ENCODE measurements at regions not wholly inside any gene's neighbourhood (a gene's known extent, or its start where the extent isn't known, plus 50 kb on each side); places are given as distances from the start of the nearest gene placed in this dataset.

DNA sequence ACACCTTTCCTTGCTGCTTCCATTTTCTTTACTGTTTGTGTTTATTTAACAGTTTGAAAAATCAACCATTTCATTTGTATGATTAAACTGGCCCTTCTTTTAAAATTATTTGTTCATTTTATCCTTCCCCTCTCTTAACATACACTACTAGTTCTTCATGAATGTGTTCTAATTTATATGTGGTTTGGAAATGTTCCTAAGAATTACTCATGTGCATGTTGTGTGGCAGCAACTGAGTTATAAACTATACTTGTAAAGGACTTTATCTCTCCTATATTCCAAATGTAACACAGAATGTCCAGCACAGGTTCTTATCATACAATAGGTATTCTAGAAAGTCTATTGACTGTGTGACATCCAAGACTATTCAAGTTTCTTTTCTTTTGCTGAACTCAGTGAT lies 358.2 kb upstream of the MEF2C start:
- H4K20me1 ChIP-seq (replicated peaks; ENCODE audit: control insufficient read depth, extremely low read depth, insufficient read depth, low read length) = no peaks in the 10 kb centered on the region
- no peak for TF ChIP-seq MAX (IDR thresholded peaks at IDR 0.05; ENCODE audit: insufficient read depth, insufficient read length)
- TF ChIP-seq FOS (IDR thresholded peaks at IDR 0.05; ENCODE audit: borderline replicate concordance, insufficient read depth, low read length) = no peak
- TF ChIP-seq GATA2 (IDR thresholded peaks at IDR 0.05; ENCODE audit: insufficient read depth, insufficient read length, low read depth, low read length) = no peak
- TF ChIP-seq POLR2AphosphoS5 (IDR thresholded peaks at IDR 0.05; ENCODE audit: insufficient read depth, low read depth, low read length) = no peak
- no peak for TF ChIP-seq MYC (IDR thresholded peaks at IDR 0.05; ENCODE audit: low read depth, low read length)
- no peak for TF ChIP-seq CTCF (IDR thresholded peaks at IDR 0.05; ENCODE audit: extremely low read depth in 1 of 2, insufficient read depth in 1 of 2, low read depth in 1 of 2, low read length in 2 of 2)
- no peak for TF ChIP-seq EZH2 (IDR thresholded peaks at IDR 0.05; ENCODE audit: borderline replicate concordance, low read depth, low read length, severe bottlenecking)
- TF ChIP-seq JUN (IDR thresholded peaks at IDR 0.05; ENCODE audit: borderline replicate concordance, insufficient read depth, insufficient read length, low read depth) = no peak
- TF ChIP-seq POLR2A (IDR thresholded peaks at IDR 0.05; ENCODE audit: low read depth, low read length) = no peak
- DNase-seq (ENCODE audit: low read depth, low spot score) (no peak), FAIRE-seq (no peak)
- ChIA-PET POLR2A (no interaction called here), CTCF (no interaction called here)
- intact Hi-C loops (cut with micrococcal nuclease) (no loop called here), dilution Hi-C loops (cut with MboI; ENCODE audit: extremely low pct_ligation_motif_present, low sequenced_read_pairs) (no loop called here)
- H3K79me2 ChIP-seq (ENCODE audit: control insufficient read depth, insufficient read depth, low read length) = no peaks in the 10 kb centered on the region
- no peaks in the 10 kb centered on the region for H3K36me3 ChIP-seq (ENCODE audit: control insufficient read depth in 2 of 2, extremely low read depth in 1 of 2, insufficient read depth in 2 of 2, low read length in 2 of 2)
- no peaks in the 10 kb centered on the region for H3K9me1 ChIP-seq (replicated peaks; ENCODE audit: control insufficient read depth, extremely low read depth, insufficient read depth, low read length)
- H3K4me1 ChIP-seq (ENCODE audit: control insufficient read depth, extremely low read depth, insufficient read depth, low read length) = peaks cover 2% of the 10 kb centered on the region
- no peaks in the 10 kb centered on the region for H3K9me3 ChIP-seq (replicated peaks; ENCODE audit: control insufficient read depth, insufficient read depth, low read length)
- H3K4me2 ChIP-seq (ENCODE audit: insufficient read depth, low read length) = no peak overlapping the region
- no peak overlapping the region for H3K4me3 ChIP-seq (replicated peaks in 1 of 3; ENCODE audit: insufficient read depth in 1 of 3, low read depth in 1 of 3, low read length in 3 of 3)
- no peak overlapping the region for H3K9ac ChIP-seq (replicated peaks; ENCODE audit: extremely low read depth, insufficient read depth, low read length)
- H3K27ac ChIP-seq (ENCODE audit: insufficient read depth, low read depth, low read length) = no peak overlapping the region
- H3K27me3 ChIP-seq (ENCODE audit: control insufficient read depth in 2 of 2, insufficient read depth in 2 of 2, low read length in 2 of 2) = no peaks in the 10 kb centered on the region
- no peak overlapping the region for H2AFZ ChIP-seq (ENCODE audit: low read depth, low read length)
- no TSS peak for BruUV-seq (replicated peaks)

Data from endothelial cell of umbilical vein (primary cell).